Spinal cord (tissue), 9 donors: ENCODE measurements at regions not wholly inside any gene's neighbourhood (a gene's known extent, or its start where the extent isn't known, plus 50 kb on each side); places are given as distances from the start of the nearest gene placed in this dataset.

ENCODE experiments used
- DNase-seq, 6 donors: peaks; one replicate each; pipeline versions ENCODE4 v3.0.0 to v3.0.0-alpha.2; 2013 to 2015; ENCODE audit warnings: low spot score in 6 of 6, low read depth in 4 of 6
- H3K27ac ChIP-seq: one replicate; pipeline ENCODE4 v1.5.1; 2013; ENCODE audit warnings: low read depth, low read length, control low read depth
- H3K27me3 ChIP-seq: one replicate; pipeline ENCODE4 v1.6.1; 2013; ENCODE audit warnings: low read length; ENCODE audit not compliant: control insufficient read depth, insufficient read depth
- H3K36me3 ChIP-seq: one replicate; pipeline ENCODE4 v1.6.1; 2013; ENCODE audit warnings: low read length; ENCODE audit not compliant: control insufficient read depth, insufficient read depth
- H3K4me1 ChIP-seq: one replicate; pipeline ENCODE4 v1.6.1; 2013; ENCODE audit warnings: low read length; ENCODE audit not compliant: control insufficient read depth, insufficient read depth
- H3K4me3 ChIP-seq: one replicate; pipeline ENCODE4 v1.5.1; 2013; ENCODE audit warnings: low read depth, low read length, control low read depth
- H3K9me3 ChIP-seq: one replicate; pipeline ENCODE4 v1.6.1; 2013; ENCODE audit warnings: low read length; ENCODE audit not compliant: control insufficient read depth, insufficient read depth
- WGBS: methylation state at CpG from one replicate; pipeline ENCODE4 v1.1.5; 2013; ENCODE audit warnings: missing lambda C conversion rate; ENCODE audit not compliant: insufficient coverage; 5-methylcytosine and 5-hydroxymethylcytosine counted together
- donor health status: healthy.

- Histone ChIP-seq H3K9me3 (no peaks in the 10 kb centered on the region), H3K27ac (no peak overlapping the region), H3K4me3 (no peak overlapping the region), H3K27me3 (no peaks in the 10 kb centered on the region), H3K36me3 (no peaks in the 10 kb centered on the region), H3K4me1 (no peaks in the 10 kb centered on the region)
- WGBS, result no CpG with 5 or more reads among the region's 1 CpG
- no peak for DNase-seq
Measured at GRCh38 chr2:76288598-76288997, 577.9 kb upstream of the GCFC2 start.

GRCh38 chr2:76288146-76288545 lies 577.4 kb upstream of the GCFC2 start:
- Histone ChIP-seq H3K4me1 (no peaks in the 10 kb centered on the region), H3K27ac (no peak overlapping the region), H3K27me3 (no peaks in the 10 kb centered on the region), H3K4me3 (no peak overlapping the region), H3K9me3 (no peaks in the 10 kb centered on the region), H3K36me3 (no peaks in the 10 kb centered on the region)
- 78% methylated on average over 1 of the region's 2 CpGs for WGBS
- DNase-seq, result no peak

GRCh38 chr2:76283350-76283749 lies 572.6 kb upstream of the GCFC2 start:
- Histone ChIP-seq H3K27me3 (no peaks in the 10 kb centered on the region), H3K36me3 (no peaks in the 10 kb centered on the region), H3K4me3 (no peak overlapping the region)

GRCh38 chr2:76281156-76281841 lies 570.6 kb upstream of the GCFC2 start:
- Histone ChIP-seq H3K4me3 (no peak overlapping the region), H3K9me3 (no peaks in the 10 kb centered on the region), H3K27me3 (no peaks in the 10 kb centered on the region), H3K36me3 (no peaks in the 10 kb centered on the region), H3K27ac (no peak overlapping the region), H3K4me1 (no peaks in the 10 kb centered on the region)
- peak in 1 of 6 donors; percentile 24 for DNase-seq
- WGBS, result no CpG with 5 or more reads among the region's 2 CpGs

More at GRCh38 chr2:76283350-76283749, 572.6 kb upstream of the GCFC2 start:
- no peak overlapping the region for H3K27ac ChIP-seq
- no peaks in the 10 kb centered on the region for H3K9me3 ChIP-seq
- no peaks in the 10 kb centered on the region for H3K4me1 ChIP-seq
- no peak for DNase-seq

- Histone ChIP-seq H3K4me3 (no peak overlapping the region), H3K9me3 (no peaks in the 10 kb centered on the region), H3K36me3 (no peaks in the 10 kb centered on the region), H3K27ac (no peak overlapping the region), H3K27me3 (no peaks in the 10 kb centered on the region), H3K4me1 (no peaks in the 10 kb centered on the region)
- peak in 1 of 6 donors; percentile 47 for DNase-seq
- 25% methylated on average over 1 of the region's 2 CpGs for WGBS
Measured at GRCh38 chr2:76280686-76281085, 570.0 kb upstream of the GCFC2 start.

GRCh38 chr2:76279142-76279541 lies 568.4 kb upstream of the GCFC2 start:
- Histone ChIP-seq H3K36me3 (no peaks in the 10 kb centered on the region), H3K4me1 (no peaks in the 10 kb centered on the region), H3K9me3 (no peaks in the 10 kb centered on the region), H3K27ac (no peak overlapping the region), H3K4me3 (no peak overlapping the region), H3K27me3 (no peaks in the 10 kb centered on the region)
- no CpG with 5 or more reads among the region's 4 CpGs for WGBS
- DNase-seq, result no peak

GRCh38 chr2:76275788-76276187 lies 565.1 kb upstream of the GCFC2 start:
- H3K36me3 ChIP-seq, result no peaks in the 10 kb centered on the region
- H3K27ac ChIP-seq, result no peak overlapping the region
- no peak for DNase-seq
- no peak overlapping the region for H3K4me3 ChIP-seq
- no peaks in the 10 kb centered on the region for H3K4me1 ChIP-seq
- no peaks in the 10 kb centered on the region for H3K27me3 ChIP-seq
- no peaks in the 10 kb centered on the region for H3K9me3 ChIP-seq
- 100% methylated on average over 3 of the region's 4 CpGs for WGBS

GRCh38 chr2:76274676-76275075 lies 564.0 kb upstream of the GCFC2 start:
- Histone ChIP-seq H3K4me1 (no peaks in the 10 kb centered on the region), H3K27me3 (no peaks in the 10 kb centered on the region), H3K36me3 (no peaks in the 10 kb centered on the region), H3K9me3 (no peaks in the 10 kb centered on the region), H3K4me3 (no peak overlapping the region), H3K27ac (no peak overlapping the region)
- no peak for DNase-seq
- WGBS, result no CpG with 5 or more reads among the region's 2 CpGs

- no peaks in the 10 kb centered on the region for H3K4me1 ChIP-seq
- no peak overlapping the region for H3K4me3 ChIP-seq
- no peak for DNase-seq
Measured at GRCh38 chr2:76274160-76274559, 563.4 kb upstream of the GCFC2 start.

GRCh38 chr2:76270096-76270710 lies 559.5 kb upstream of the GCFC2 start:
- Histone ChIP-seq H3K27ac (no peak overlapping the region), H3K4me1 (no peaks in the 10 kb centered on the region), H3K9me3 (no peaks in the 10 kb centered on the region), H3K4me3 (no peak overlapping the region), H3K27me3 (no peaks in the 10 kb centered on the region), H3K36me3 (no peaks in the 10 kb centered on the region)
- 84% methylated on average over 3 of the region's 4 CpGs for WGBS
- DNase-seq, result no peak

More at GRCh38 chr2:76274160-76274559, 563.4 kb upstream of the GCFC2 start:
- H3K27me3 ChIP-seq, result no peaks in the 10 kb centered on the region
- H3K36me3 ChIP-seq, result no peaks in the 10 kb centered on the region
- H3K27ac ChIP-seq, result no peak overlapping the region
- no peaks in the 10 kb centered on the region for H3K9me3 ChIP-seq
